Astrocyte (in vitro differentiated cells and primary cell): ENCODE measurements at regions not wholly inside any gene's neighbourhood (a gene's known extent, or its start where the extent isn't known, plus 50 kb on each side); places are given as distances from the start of the nearest gene placed in this dataset.
"Not testable (repeated sequence)": the region's sequence is repeated elsewhere in the genome, so short reads cannot be mapped to it uniquely, and the experiment has no call there.

ENCODE experiments used
- DNase-seq: peaks from one replicate; pipeline ENCODE4 v3.0.0-alpha.2; 2010; ENCODE audit warnings: low read depth
- FAIRE-seq: peaks from 2 replicates; lab custom pipeline; 2011; peaks lifted over from hg19 to GRCh38; lab: Jason Lieb, UNC
- H2AFZ ChIP-seq: 2 replicates; pipeline ENCODE4 v1.6.0; 2012; ENCODE audit warnings: low read depth, low read length, inconsistent platforms
- H3K27ac ChIP-seq: 2 replicates; pipeline ENCODE4 v1.5.1; 2011; ENCODE audit warnings: low read depth, low read length, inconsistent platforms
- H3K27me3 ChIP-seq: 2 replicates; pipeline ENCODE4 v1.6.0; 2011; ENCODE audit warnings: low read length, inconsistent platforms; ENCODE audit not compliant: insufficient read depth
- H3K36me3 ChIP-seq: 2 replicates; pipeline ENCODE4 v1.5.1; 2011; ENCODE audit warnings: low read length, inconsistent platforms; ENCODE audit not compliant: insufficient read depth
- H3K4me1 ChIP-seq: 2 replicates; pipeline ENCODE4 v1.5.1; 2011; ENCODE audit warnings: low read length, inconsistent platforms; ENCODE audit not compliant: insufficient read depth
- H3K4me2 ChIP-seq: 2 replicates; pipeline ENCODE4 v1.6.0; 2012; ENCODE audit warnings: low read length, inconsistent platforms
- H3K4me3 ChIP-seq: 2 replicates; pipeline ENCODE4 v1.5.1; 2011; ENCODE audit warnings: low read depth, mild to moderate bottlenecking, low read length, inconsistent platforms; ENCODE audit not compliant: insufficient read depth
- H3K79me2 ChIP-seq: 2 replicates; pipeline ENCODE4 v1.6.0; 2012; ENCODE audit warnings: mild to moderate bottlenecking, low read length, inconsistent platforms; ENCODE audit not compliant: insufficient read depth
- H3K9ac ChIP-seq: 2 replicates; pipeline ENCODE4 v1.6.0; 2012; ENCODE audit warnings: mild to moderate bottlenecking, low read length, inconsistent platforms
- H3K9me3 ChIP-seq: 2 replicates; pipeline ENCODE4 v1.5.1; 2012; ENCODE audit warnings: low read depth, mild to moderate bottlenecking, low read length, inconsistent platforms; ENCODE audit not compliant: insufficient read depth
- H4K20me1 ChIP-seq: 2 replicates; pipeline ENCODE4 v1.6.0; 2012; ENCODE audit warnings: low read length, inconsistent platforms; ENCODE audit not compliant: insufficient read depth
- H3K27ac Mint-ChIP-seq: one replicate; pipeline ENCODE4 v1.8.0; 2021; ENCODE audit warnings: mild to moderate bottlenecking, mixed read lengths; ENCODE audit not compliant: unreplicated experiment
- H3K27me3 Mint-ChIP-seq: one replicate; pipeline ENCODE4 v1.8.0; 2021; ENCODE audit warnings: low read depth, mixed read lengths; ENCODE audit not compliant: unreplicated experiment
- H3K36me3 Mint-ChIP-seq: one replicate; pipeline ENCODE4 v1.8.0; 2021; ENCODE audit warnings: low read depth, mixed read lengths; ENCODE audit not compliant: unreplicated experiment
- H3K4me1 Mint-ChIP-seq: one replicate; pipeline ENCODE4 v1.8.0; 2021; ENCODE audit warnings: low read depth, mixed read lengths; ENCODE audit not compliant: unreplicated experiment
- H3K4me3 Mint-ChIP-seq: one replicate; pipeline ENCODE4 v1.8.0; 2021; ENCODE audit warnings: mild to moderate bottlenecking, moderate library complexity, mixed read lengths; ENCODE audit not compliant: unreplicated experiment
- H3K9me3 Mint-ChIP-seq: one replicate; pipeline ENCODE4 v1.8.0; 2021; ENCODE audit warnings: mild to moderate bottlenecking, mixed read lengths; ENCODE audit not compliant: unreplicated experiment
- CTCF ChIP-seq: IDR thresholded peaks from 2 replicates; pipeline ENCODE4 v1.5.1; 2011; ENCODE audit warnings: low read depth, mild to moderate bottlenecking, inconsistent platforms, low read length, moderate library complexity; ENCODE audit not compliant: insufficient read depth
- EZH2 ChIP-seq: IDR thresholded peaks from 2 replicates; pipeline ENCODE4 v1.6.1; 2012; ENCODE audit warnings: mild to moderate bottlenecking, low read length, inconsistent platforms; ENCODE audit not compliant: insufficient read depth

- not testable (repeated sequence) for H3K36me3 ChIP-seq, H4K20me1 ChIP-seq, H2AFZ ChIP-seq, H3K79me2 ChIP-seq, H3K27ac ChIP-seq, H3K4me3 Mint-ChIP-seq, H3K27ac Mint-ChIP-seq, H3K4me1 Mint-ChIP-seq, H3K27me3 Mint-ChIP-seq, H3K9me3 Mint-ChIP-seq, H3K4me1 ChIP-seq, FAIRE-seq, H3K4me2 ChIP-seq, H3K27me3 ChIP-seq, H3K9ac ChIP-seq, H3K36me3 Mint-ChIP-seq, H3K4me3 ChIP-seq, DNase-seq, H3K9me3 ChIP-seq
Measured at GRCh38 chr12:63427969-63428368, 240.3 kb downstream of the DPY19L2 start.

GRCh38 chr12:63427029-63427428 lies 241.3 kb downstream of the DPY19L2 start:
- H3K36me3 Mint-ChIP-seq, H3K36me3 ChIP-seq, H3K4me1 Mint-ChIP-seq, H3K4me3 ChIP-seq, H3K27ac Mint-ChIP-seq, DNase-seq, H3K9ac ChIP-seq, H3K79me2 ChIP-seq, H3K27ac ChIP-seq, H2AFZ ChIP-seq, H3K4me3 Mint-ChIP-seq, FAIRE-seq, H3K9me3 ChIP-seq, H3K4me1 ChIP-seq, H4K20me1 ChIP-seq, H3K4me2 ChIP-seq, H3K9me3 Mint-ChIP-seq, H3K27me3 Mint-ChIP-seq, H3K27me3 ChIP-seq: not testable (repeated sequence)

GRCh38 chr12:63424671-63425070 lies 243.6 kb downstream of the DPY19L2 start:
- Histone ChIP-seq H4K20me1 (no peaks in the 10 kb centered on the region), H3K4me2 (no peak overlapping the region), H3K9me3 (no peaks in the 10 kb centered on the region), H3K9ac (no peak overlapping the region), H3K27ac (no peak overlapping the region), H3K27me3 (no peaks in the 10 kb centered on the region), H3K4me1 (no peaks in the 10 kb centered on the region), H3K36me3 (no peaks in the 10 kb centered on the region), H3K4me3 (no peak overlapping the region), H3K79me2 (no peaks in the 10 kb centered on the region), H2AFZ (no peak overlapping the region)
- Mint-ChIP-seq H3K27me3 (peaks cover 3% of the 10 kb centered on the region), H3K9me3 (peaks cover 15% of the 10 kb centered on the region), H3K36me3 (no peaks in the 10 kb centered on the region), H3K4me1 (no peaks in the 10 kb centered on the region), H3K27ac (no peak overlapping the region), H3K4me3 (no peak overlapping the region)
- DNase-seq (no peak), FAIRE-seq (no peak)
- TF ChIP-seq EZH2 = no peak
- TF ChIP-seq CTCF = no peak

- no peaks in the 10 kb centered on the region for H3K4me1 ChIP-seq
Measured at GRCh38 chr12:63423839-63424238, 244.5 kb downstream of the DPY19L2 start.

More at GRCh38 chr12:63423839-63424238, 244.5 kb downstream of the DPY19L2 start:
- Histone ChIP-seq H3K27me3 (no peaks in the 10 kb centered on the region), H3K9ac (no peak overlapping the region), H4K20me1 (no peaks in the 10 kb centered on the region), H3K4me2 (no peak overlapping the region), H3K36me3 (no peaks in the 10 kb centered on the region), H3K79me2 (no peaks in the 10 kb centered on the region), H2AFZ (no peak overlapping the region), H3K27ac (no peak overlapping the region), H3K9me3 (no peaks in the 10 kb centered on the region), H3K4me3 (no peak overlapping the region)
- Mint-ChIP-seq H3K36me3 (no peaks in the 10 kb centered on the region), H3K27me3 (peaks cover 3% of the 10 kb centered on the region), H3K4me1 (no peaks in the 10 kb centered on the region), H3K27ac (no peak overlapping the region), H3K9me3 (peaks cover 19% of the 10 kb centered on the region), H3K4me3 (no peak overlapping the region)
- no peak for TF ChIP-seq EZH2
- TF ChIP-seq CTCF = no peak
- DNase-seq (no peak), FAIRE-seq (no peak)
